ENCODE measurements at regions not wholly inside any gene's neighbourhood (a gene's known extent, or its start where the extent isn't known, plus 50 kb on each side); places are given as distances from the start of the nearest gene placed in this dataset.

DNA sequence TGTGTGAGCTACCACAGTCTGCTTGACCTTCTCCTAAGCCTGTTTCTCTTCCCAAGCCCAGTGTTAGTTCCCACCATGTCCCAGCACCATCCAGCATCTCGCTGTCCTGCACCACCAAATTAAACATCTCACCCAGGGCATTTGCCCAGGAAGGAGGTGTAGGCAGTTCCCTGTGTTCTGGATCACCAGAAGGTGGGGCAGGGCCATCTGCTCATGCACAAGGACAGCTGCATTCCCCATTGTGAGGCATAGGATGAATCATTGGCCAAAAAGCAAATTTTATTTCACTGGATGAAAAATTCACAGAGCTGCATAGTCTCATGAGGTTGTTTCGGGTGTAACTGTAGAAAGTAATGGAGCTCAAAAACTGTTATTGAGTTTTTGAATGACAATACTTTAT lies 89.5 kb upstream of the GRIA1 start:
- TF ChIP-seq POLR2A (IDR thresholded peaks at IDR 0.05; ENCODE audit: low read depth, low read length) (no peak), ZNF274 (IDR thresholded peaks at IDR 0.05; ENCODE audit: insufficient read depth, insufficient read length) (no peak), SMC3 (IDR thresholded peaks at IDR 0.05; ENCODE audit: borderline replicate concordance, low read length) (no peak)
- TF ChIP-seq, protein P1, sequence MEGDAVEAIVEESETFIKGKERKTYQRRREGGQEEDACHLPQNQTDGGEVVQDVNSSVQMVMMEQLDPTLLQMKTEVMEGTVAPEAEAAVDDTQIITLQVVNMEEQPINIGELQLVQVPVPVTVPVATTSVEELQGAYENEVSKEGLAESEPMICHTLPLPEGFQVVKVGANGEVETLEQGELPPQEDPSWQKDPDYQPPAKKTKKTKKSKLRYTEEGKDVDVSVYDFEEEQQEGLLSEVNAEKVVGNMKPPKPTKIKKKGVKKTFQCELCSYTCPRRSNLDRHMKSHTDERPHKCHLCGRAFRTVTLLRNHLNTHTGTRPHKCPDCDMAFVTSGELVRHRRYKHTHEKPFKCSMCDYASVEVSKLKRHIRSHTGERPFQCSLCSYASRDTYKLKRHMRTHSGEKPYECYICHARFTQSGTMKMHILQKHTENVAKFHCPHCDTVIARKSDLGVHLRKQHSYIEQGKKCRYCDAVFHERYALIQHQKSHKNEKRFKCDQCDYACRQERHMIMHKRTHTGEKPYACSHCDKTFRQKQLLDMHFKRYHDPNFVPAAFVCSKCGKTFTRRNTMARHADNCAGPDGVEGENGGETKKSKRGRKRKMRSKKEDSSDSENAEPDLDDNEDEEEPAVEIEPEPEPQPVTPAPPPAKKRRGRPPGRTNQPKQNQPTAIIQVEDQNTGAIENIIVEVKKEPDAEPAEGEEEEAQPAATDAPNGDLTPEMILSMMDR (IDR thresholded peaks at IDR 0.05 in 2 of 3, conservative IDR thresholded peaks at IDR 0.05 in 1 of 3; ENCODE audit: control insufficient read depth in 2 of 3, extremely low read depth in 1 of 3, insufficient read depth in 1 of 3, low read depth in 3 of 3, low read length in 3 of 3): no peak
